PC-9 (cell line): ENCODE measurements at regions not wholly inside any gene's neighbourhood (a gene's known extent, or its start where the extent isn't known, plus 50 kb on each side); places are given as distances from the start of the nearest gene placed in this dataset.

Experiments
- CTCF ChIP-seq: fragments of 200-600 bp; sonication (generic); conservative IDR thresholded peaks from 2 replicates; pipeline ENCODE4 v1.6.1; 2017; ENCODE audit warnings: mixed run types, antibody characterized with exemption, mild to moderate bottlenecking, moderate library complexity
- EZH2 ChIP-seq: fragments of 200-600 bp; sonication (generic); IDR thresholded peaks from 2 replicates; pipeline ENCODE4 v1.8.0; 2017; ENCODE audit warnings: antibody characterized with exemption, low read depth

DNA sequence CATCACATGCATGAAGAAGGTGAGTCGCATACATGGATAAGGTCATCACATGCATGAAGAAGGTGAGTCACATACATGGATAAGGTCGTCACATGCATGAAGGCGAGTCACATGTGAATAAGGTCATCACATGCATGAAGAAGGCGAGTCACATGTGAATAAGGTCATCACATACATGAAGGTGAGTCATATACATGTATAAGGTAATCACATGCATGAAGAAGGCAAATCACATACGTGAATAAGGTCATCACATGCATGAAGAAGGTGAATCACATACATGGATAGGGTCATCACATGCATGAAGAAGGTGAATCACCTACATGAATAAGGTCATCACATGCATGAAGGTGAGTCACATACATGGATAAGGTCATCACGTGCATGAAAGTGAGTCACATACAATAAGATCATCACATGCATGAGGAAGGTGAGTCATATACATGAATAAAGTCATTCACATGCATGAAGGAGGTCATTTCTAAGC lies 105.1 kb upstream of the SDK2 start:
- TF ChIP-seq CTCF (no peak), EZH2 (no peak)
